CD4-positive, alpha-beta T cell (primary cell): ENCODE measurements at regions not wholly inside any gene's neighbourhood (a gene's known extent, or its start where the extent isn't known, plus 50 kb on each side); places are given as distances from the start of the nearest gene placed in this dataset.
"Not testable (repeated sequence)": the region's sequence is repeated elsewhere in the genome, so short reads cannot be mapped to it uniquely, and the experiment has no call there.

Experiments
- ATAC-seq: fragments of 200-7000 bp; cut with Tn5 transposase; one replicate; pipeline ENCODE4 v1.10.0; 2022; ENCODE audit warnings: mild to moderate bottlenecking; ENCODE audit not compliant: poor library complexity
- CTCF ChIA-PET: fragments of 350-600 bp; sonication (Branson Sonifier 250); formaldehyde crosslinking; loops from one replicate; lab custom pipeline; 2021; ENCODE audit warnings: antibody characterized with exemption, inconsistent platforms; lab: Charles Lee
- POLR2A ChIA-PET: fragments of 350-600 bp; sonication (Branson Sonifier 250); formaldehyde crosslinking; loops from one replicate; lab custom pipeline; 2021; ENCODE audit warnings: antibody characterized with exemption, inconsistent platforms; lab: Charles Lee
- DNase-seq, 14 experiments: peaks; one replicate each; pipeline ENCODE4 v3.0.0-alpha.2; 2013 to 2020; ENCODE audit warnings: mixed read lengths in 2 of 14
- H3K27ac ChIP-seq, 2 donors: one replicate each; pipeline versions ENCODE4 v1.5.1 to v1.7.0; 2013; ENCODE audit warnings: low read length in 2 of 2, low read depth in 1 of 2, mild to moderate bottlenecking in 1 of 2
- H3K27me3 ChIP-seq, 2 experiments: 1 replicate in 1 of 2; 2 replicates in 1 of 2; pipeline versions ENCODE4 v1.6.1 to v1.7.0; 2013; ENCODE audit warnings: low read length in 2 of 2, control low read depth in 1 of 2, mild to moderate bottlenecking in 1 of 2, moderate library complexity in 1 of 2; ENCODE audit not compliant: insufficient read depth in 2 of 2, control insufficient read depth in 1 of 2
- H3K36me3 ChIP-seq: one replicate; pipeline ENCODE4 v1.6.1; 2013; ENCODE audit warnings: low read length, control low read depth; ENCODE audit not compliant: insufficient read depth
- H3K4me1 ChIP-seq: one replicate; pipeline ENCODE4 v1.6.1; 2013; ENCODE audit warnings: low read length, control low read depth; ENCODE audit not compliant: insufficient read depth
- H3K4me3 ChIP-seq: one replicate; pipeline ENCODE4 v1.5.1; 2013; ENCODE audit warnings: mild to moderate bottlenecking, low read length, moderate library complexity
- H3K9me3 ChIP-seq, 2 experiments: 1 replicate in 1 of 2; 2 replicates in 1 of 2; pipeline versions ENCODE4 v1.6.1 to v1.7.0; 2013; ENCODE audit warnings: low read length in 2 of 2, mild to moderate bottlenecking in 2 of 2, control low read depth in 1 of 2, moderate library complexity in 1 of 2; ENCODE audit not compliant: control insufficient read depth in 1 of 2, insufficient read depth in 1 of 2
- H3K27ac Mint-ChIP-seq: one replicate; pipeline ENCODE4 v1.8.0; 2020; ENCODE audit warnings: mixed read lengths
- H3K27me3 Mint-ChIP-seq: one replicate; pipeline ENCODE4 v1.8.0; 2021; ENCODE audit warnings: mixed read lengths
- H3K36me3 Mint-ChIP-seq: one replicate; pipeline ENCODE4 v1.8.0; 2021; ENCODE audit warnings: low read depth, mixed read lengths
- H3K4me1 Mint-ChIP-seq: one replicate; pipeline ENCODE4 v1.8.0; 2021; ENCODE audit warnings: low read depth, mixed read lengths
- H3K4me3 Mint-ChIP-seq: one replicate; pipeline ENCODE4 v1.8.0; 2020; ENCODE audit warnings: mild to moderate bottlenecking, mixed read lengths
- H3K9me3 Mint-ChIP-seq: one replicate; pipeline ENCODE4 v1.8.0; 2020; ENCODE audit warnings: mixed read lengths
- intact Hi-C, 2 experiments: fragments of 100-400 bp; cut with DNase I in 1 of 2; cut with micrococcal nuclease in 1 of 2; formaldehyde crosslinking; loops; one replicate each; pipeline versions ENCODE4 v1.15.1 to v1.9.0; 2023 to 2025; cut with DNase I, micrococcal nuclease

DNA sequence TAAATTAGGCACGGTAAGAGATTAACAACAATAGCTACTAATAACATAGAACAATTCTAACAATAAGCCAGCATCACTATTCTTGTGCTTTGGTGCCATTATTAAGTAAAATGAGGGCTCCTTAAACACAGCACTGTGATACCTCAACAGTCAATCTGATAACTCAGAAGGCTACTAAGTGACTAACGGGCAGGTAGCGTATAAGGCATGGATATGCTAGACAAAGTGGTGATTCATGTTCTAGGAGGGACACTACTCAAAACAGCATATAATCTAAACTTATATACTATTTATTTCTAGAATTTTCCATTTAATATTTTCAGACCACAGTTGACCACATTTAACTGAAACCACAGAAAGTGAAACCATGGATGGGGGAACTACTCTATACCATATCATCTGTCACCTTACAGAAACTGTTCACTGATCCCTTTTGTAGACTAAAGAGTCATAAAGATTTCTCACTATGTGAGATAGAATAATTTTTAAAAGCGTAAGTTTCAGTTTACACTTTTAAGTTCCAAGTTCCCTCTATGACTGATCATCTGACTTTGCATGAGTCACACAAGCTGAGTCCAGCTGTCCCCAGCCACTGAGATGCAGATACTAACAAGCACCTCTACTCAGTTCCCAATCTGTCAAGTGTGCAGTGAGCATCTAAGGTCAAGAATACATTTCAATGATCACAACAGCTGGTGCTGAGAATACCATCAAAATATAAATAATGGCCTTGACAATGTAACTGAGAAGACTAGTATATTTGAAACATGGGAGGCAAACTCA, 256.2 kb downstream of the SPATA31A1 start:
- H3K9me3 ChIP-seq, H3K4me1 Mint-ChIP-seq, H3K27ac ChIP-seq, H3K27me3 Mint-ChIP-seq, H3K27me3 ChIP-seq, DNase-seq, H3K9me3 Mint-ChIP-seq, ATAC-seq, intact Hi-C loops, H3K4me3 Mint-ChIP-seq, H3K36me3 ChIP-seq, H3K27ac Mint-ChIP-seq, H3K4me1 ChIP-seq, H3K4me3 ChIP-seq, H3K36me3 Mint-ChIP-seq, POLR2A ChIA-PET, CTCF ChIA-PET: not testable (repeated sequence)

DNA sequence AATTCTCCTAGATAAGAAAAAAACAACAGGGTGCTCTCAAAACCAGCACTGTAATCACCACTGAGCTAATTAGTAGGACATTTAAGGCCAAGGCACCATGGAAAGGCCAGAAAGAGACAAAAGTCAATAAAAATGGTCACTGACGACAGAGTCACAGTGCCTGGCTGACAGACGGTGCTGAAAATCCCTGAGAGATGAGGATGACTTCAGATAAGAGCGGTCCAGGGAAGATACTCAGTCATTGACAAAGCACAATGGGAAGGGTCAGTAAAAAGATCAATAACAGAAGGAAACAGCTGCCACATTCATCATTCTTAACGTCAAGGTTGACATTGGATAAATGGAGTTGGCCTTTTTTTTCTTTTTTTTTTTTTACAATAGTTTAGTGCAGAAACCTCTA, 261.0 kb downstream of the SPATA31A1 start:
- H3K36me3 Mint-ChIP-seq, H3K4me3 ChIP-seq, H3K4me1 ChIP-seq, H3K27me3 Mint-ChIP-seq, POLR2A ChIA-PET, H3K27ac Mint-ChIP-seq, CTCF ChIA-PET, intact Hi-C loops, H3K9me3 ChIP-seq, H3K4me3 Mint-ChIP-seq, H3K4me1 Mint-ChIP-seq, DNase-seq, H3K27me3 ChIP-seq, ATAC-seq, H3K36me3 ChIP-seq, H3K9me3 Mint-ChIP-seq, H3K27ac ChIP-seq: not testable (repeated sequence)

DNA sequence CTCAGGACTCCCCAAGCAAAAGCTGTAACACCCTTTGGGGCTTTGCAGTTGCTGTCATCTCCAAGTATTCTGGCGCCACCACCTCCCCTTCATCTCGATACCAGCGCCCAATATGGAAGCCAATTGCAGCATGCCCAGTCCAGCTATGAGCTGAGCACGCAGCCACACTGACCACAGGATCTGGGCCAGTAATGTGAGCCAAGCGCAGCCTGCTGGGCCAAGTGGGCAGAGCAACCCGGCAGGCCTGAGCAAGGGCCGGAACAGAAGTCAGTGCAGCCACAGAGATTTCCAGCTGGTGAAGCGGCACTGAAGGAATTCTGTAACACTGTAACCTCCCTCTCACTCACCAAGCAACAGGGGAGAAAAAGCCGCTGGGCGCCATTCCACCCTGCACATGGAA, 268.6 kb downstream of the SPATA31A1 start:
- H3K4me3 Mint-ChIP-seq, H3K4me1 Mint-ChIP-seq, H3K27ac Mint-ChIP-seq, POLR2A ChIA-PET, H3K9me3 Mint-ChIP-seq, H3K9me3 ChIP-seq, DNase-seq, intact Hi-C loops, H3K4me1 ChIP-seq, H3K36me3 Mint-ChIP-seq, H3K27me3 Mint-ChIP-seq, H3K27ac ChIP-seq, H3K4me3 ChIP-seq, CTCF ChIA-PET, H3K36me3 ChIP-seq, ATAC-seq, H3K27me3 ChIP-seq: not testable (repeated sequence)

DNA sequence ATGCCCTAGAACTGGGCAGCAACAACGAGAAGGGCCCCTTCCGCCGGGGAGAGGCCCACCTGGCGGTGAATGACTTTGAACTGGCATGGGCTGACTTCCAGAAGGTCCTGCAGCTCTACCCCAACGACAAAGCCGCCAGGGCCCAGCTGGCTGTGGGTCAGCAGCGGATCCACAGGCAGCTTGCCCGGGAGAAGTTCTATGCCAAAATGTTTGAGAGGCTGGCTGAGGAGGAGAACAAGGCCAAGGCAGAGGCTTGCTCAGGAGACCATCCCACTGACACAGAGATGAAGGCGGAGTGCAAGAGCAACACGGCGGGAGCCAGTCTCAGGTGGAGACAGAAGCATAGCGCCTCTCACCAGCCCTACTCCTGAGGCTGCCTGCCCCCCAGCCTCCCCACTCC, 276.6 kb downstream of the SPATA31A1 start:
- DNase-seq, H3K36me3 ChIP-seq, H3K4me3 ChIP-seq, H3K27me3 Mint-ChIP-seq, POLR2A ChIA-PET, H3K27ac ChIP-seq, H3K36me3 Mint-ChIP-seq, H3K27ac Mint-ChIP-seq, H3K4me1 Mint-ChIP-seq, H3K9me3 Mint-ChIP-seq, intact Hi-C loops, H3K4me1 ChIP-seq, CTCF ChIA-PET, H3K27me3 ChIP-seq, H3K9me3 ChIP-seq, H3K4me3 Mint-ChIP-seq, ATAC-seq: not testable (repeated sequence)

DNA sequence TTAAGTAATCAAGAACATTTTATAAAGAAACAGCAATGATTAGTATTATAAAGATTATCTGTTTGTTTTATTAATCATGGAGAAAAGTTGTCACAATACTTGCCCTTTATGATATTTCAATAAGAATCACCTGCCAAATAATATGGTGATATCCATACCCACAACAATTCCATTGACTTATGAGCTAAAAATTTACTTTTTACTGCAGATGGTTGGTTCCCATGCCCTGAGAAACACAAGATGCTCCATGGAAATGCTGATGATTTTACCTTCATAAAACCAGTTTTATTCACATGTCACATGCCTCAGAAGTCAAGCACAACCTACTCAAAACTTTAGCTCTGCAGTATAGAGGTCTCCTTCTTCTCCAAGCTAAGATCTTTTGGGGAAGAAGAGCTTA, 293.6 kb downstream of the SPATA31A1 start:
- H3K4me1 ChIP-seq, H3K27me3 ChIP-seq, H3K36me3 ChIP-seq, H3K4me1 Mint-ChIP-seq, H3K27ac ChIP-seq, H3K9me3 Mint-ChIP-seq, POLR2A ChIA-PET, H3K9me3 ChIP-seq, H3K27me3 Mint-ChIP-seq, ATAC-seq, intact Hi-C loops, DNase-seq, H3K4me3 ChIP-seq, H3K27ac Mint-ChIP-seq, H3K36me3 Mint-ChIP-seq, CTCF ChIA-PET, H3K4me3 Mint-ChIP-seq: not testable (repeated sequence)

DNA sequence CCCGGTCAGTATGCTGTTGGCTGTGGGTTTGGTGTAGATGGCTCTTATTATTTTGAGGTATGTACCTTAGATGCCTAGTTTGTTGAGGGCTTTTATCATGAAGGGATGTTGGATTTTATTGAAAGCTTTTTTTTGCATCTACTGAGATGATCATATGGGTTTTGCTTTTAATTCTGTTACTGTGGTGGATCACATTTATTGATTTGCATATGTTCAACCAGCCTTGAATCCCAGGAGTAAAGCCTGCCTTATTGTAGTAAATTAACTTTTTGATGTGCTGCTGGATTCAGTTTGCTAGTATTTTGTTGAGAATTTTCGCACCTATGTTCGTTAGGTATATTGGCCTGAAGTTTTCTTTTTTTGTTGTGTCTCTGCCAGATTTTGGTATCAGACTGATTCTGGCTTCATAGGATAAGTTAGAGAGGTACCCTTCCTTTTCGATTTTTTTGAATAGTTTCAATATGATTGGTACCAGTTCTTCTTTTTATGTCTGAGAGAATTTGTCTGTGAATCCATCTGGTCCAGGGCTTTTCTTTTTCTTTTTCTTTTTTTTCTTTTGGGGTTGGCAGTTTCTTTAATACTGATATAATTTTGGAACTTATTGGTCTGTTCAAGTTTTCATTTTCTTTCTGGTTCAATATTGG, 301.6 kb downstream of the SPATA31A1 start:
- DNase-seq, H3K4me3 Mint-ChIP-seq, H3K9me3 Mint-ChIP-seq, H3K4me1 ChIP-seq, intact Hi-C loops, H3K27me3 Mint-ChIP-seq, CTCF ChIA-PET, H3K9me3 ChIP-seq, POLR2A ChIA-PET, H3K27ac ChIP-seq, H3K27ac Mint-ChIP-seq, H3K27me3 ChIP-seq, ATAC-seq, H3K36me3 ChIP-seq, H3K4me3 ChIP-seq, H3K36me3 Mint-ChIP-seq, H3K4me1 Mint-ChIP-seq: not testable (repeated sequence)

DNA sequence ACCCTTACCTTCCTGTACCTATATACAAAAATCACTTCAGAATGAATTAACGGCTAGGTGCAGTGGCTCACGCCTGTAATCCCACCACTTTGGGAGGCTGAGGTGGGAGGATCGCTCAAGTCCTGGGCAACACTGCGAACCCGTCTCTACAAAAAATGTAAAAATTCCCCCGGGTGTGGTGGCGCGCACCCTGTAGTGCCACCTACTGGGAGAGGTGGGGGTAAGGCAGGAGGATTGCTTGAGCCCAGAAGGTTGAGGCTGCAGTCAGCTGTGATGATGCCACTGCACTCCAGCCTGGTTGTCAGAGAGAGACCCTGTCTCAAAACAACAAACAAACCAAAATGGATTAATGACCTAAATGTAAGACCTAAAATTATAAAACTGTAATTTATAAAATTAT, 307.6 kb downstream of the SPATA31A1 start:
- intact Hi-C loops, H3K27ac ChIP-seq, DNase-seq, H3K4me3 ChIP-seq, H3K36me3 ChIP-seq, POLR2A ChIA-PET, H3K4me1 ChIP-seq, H3K27me3 Mint-ChIP-seq, H3K27me3 ChIP-seq, H3K9me3 ChIP-seq, H3K36me3 Mint-ChIP-seq, H3K4me1 Mint-ChIP-seq, CTCF ChIA-PET, ATAC-seq, H3K9me3 Mint-ChIP-seq, H3K27ac Mint-ChIP-seq, H3K4me3 Mint-ChIP-seq: not testable (repeated sequence)
